ENCODE measurements at regions not wholly inside any gene's neighbourhood (a gene's known extent, or its start where the extent isn't known, plus 50 kb on each side); places are given as distances from the start of the nearest gene placed in this dataset.

DNA sequence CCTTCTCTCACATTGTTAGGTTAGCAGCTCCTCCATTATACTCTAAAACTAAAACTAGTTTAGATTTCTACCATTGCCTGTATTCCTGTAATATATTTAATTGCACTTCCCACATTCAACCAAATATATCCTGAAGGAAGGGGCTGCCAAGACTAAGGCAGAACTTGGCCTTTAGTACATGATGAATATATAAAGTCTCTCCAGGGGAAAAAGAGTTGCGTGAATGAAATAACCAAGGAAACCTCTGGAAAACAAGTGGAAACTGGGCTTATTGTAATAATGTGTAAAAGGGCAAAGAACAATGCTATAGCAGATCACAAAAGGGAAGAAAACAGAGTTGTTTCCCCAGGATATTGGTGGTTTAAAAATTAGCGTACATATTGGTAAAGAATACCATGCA, 1012.5 kb upstream of the PRMT6 start:
- TF ChIP-seq, protein P1, sequence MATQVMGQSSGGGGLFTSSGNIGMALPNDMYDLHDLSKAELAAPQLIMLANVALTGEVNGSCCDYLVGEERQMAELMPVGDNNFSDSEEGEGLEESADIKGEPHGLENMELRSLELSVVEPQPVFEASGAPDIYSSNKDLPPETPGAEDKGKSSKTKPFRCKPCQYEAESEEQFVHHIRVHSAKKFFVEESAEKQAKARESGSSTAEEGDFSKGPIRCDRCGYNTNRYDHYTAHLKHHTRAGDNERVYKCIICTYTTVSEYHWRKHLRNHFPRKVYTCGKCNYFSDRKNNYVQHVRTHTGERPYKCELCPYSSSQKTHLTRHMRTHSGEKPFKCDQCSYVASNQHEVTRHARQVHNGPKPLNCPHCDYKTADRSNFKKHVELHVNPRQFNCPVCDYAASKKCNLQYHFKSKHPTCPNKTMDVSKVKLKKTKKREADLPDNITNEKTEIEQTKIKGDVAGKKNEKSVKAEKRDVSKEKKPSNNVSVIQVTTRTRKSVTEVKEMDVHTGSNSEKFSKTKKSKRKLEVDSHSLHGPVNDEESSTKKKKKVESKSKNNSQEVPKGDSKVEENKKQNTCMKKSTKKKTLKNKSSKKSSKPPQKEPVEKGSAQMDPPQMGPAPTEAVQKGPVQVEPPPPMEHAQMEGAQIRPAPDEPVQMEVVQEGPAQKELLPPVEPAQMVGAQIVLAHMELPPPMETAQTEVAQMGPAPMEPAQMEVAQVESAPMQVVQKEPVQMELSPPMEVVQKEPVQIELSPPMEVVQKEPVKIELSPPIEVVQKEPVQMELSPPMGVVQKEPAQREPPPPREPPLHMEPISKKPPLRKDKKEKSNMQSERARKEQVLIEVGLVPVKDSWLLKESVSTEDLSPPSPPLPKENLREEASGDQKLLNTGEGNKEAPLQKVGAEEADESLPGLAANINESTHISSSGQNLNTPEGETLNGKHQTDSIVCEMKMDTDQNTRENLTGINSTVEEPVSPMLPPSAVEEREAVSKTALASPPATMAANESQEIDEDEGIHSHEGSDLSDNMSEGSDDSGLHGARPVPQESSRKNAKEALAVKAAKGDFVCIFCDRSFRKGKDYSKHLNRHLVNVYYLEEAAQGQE (IDR thresholded peaks at IDR 0.05; ENCODE audit: insufficient read depth in 1 of 2, low read depth in 2 of 2, low read length in 2 of 2), result no peak
- TF ChIP-seq FOXP2 (optimal IDR thresholded peaks at IDR 0.05; ENCODE audit: borderline replicate concordance, extremely low read depth, extremely low read length, insufficient read depth) (no peak), TAF1 (IDR thresholded peaks at IDR 0.05; ENCODE audit: borderline replicate concordance, insufficient read depth, low read length) (no peak), SIN3A (IDR thresholded peaks at IDR 0.05; ENCODE audit: borderline replicate concordance, insufficient read depth, low read length) (no peak), POLR2AphosphoS5 (IDR thresholded peaks at IDR 0.05; ENCODE audit: low read depth, low read length) (no peak)

DNA sequence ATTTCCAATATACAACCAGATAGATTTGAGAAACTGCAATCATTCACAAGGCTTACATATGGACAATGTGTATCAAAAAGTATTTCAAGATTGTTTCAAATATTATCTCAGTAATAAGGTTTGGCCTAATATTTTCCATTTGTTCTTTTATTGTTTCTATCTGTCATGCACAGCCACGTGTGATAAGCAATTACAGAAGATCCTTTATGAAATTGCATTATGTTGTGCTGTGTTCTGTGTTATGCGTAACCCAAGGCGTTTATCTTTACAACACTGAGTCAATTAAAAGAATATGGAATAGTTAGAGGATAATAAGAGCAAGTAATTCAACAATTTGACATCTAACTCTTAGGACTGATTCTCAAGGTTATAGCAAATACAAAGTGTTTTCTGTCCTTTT, 1009.3 kb upstream of the PRMT6 start:
- TF ChIP-seq FOXP2 (optimal IDR thresholded peaks at IDR 0.05; ENCODE audit: borderline replicate concordance, extremely low read depth, extremely low read length, insufficient read depth) (no peak), POLR2AphosphoS5 (IDR thresholded peaks at IDR 0.05; ENCODE audit: low read depth, low read length) (no peak), TAF1 (IDR thresholded peaks at IDR 0.05; ENCODE audit: borderline replicate concordance, insufficient read depth, low read length) (no peak), SIN3A (IDR thresholded peaks at IDR 0.05; ENCODE audit: borderline replicate concordance, insufficient read depth, low read length) (no peak)
- TF ChIP-seq, protein P1 (IDR thresholded peaks at IDR 0.05; ENCODE audit: insufficient read depth in 1 of 2, low read depth in 2 of 2, low read length in 2 of 2), result no peak

DNA sequence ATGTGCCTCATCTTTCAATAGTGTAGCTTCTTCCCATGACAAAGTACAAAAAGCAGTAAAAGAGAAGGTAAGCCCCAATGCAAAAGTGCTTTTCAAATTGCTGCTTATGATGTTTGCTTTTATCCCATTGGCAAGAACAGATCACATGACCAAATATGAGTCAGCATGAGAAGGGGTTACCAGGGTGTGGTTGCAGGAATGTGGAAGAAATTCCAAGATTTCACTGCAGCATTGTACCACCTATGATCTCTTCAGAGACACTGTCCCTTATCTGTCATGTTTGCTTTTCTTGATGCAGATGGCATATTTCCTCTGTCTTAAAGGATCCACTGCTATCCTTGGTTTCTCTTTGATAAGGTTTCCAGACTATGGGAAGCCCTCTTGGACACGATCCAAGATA, 1006.9 kb upstream of the PRMT6 start:
- TF ChIP-seq POLR2AphosphoS5 (IDR thresholded peaks at IDR 0.05; ENCODE audit: low read depth, low read length) (no peak), SIN3A (IDR thresholded peaks at IDR 0.05; ENCODE audit: borderline replicate concordance, insufficient read depth, low read length) (no peak)

DNA sequence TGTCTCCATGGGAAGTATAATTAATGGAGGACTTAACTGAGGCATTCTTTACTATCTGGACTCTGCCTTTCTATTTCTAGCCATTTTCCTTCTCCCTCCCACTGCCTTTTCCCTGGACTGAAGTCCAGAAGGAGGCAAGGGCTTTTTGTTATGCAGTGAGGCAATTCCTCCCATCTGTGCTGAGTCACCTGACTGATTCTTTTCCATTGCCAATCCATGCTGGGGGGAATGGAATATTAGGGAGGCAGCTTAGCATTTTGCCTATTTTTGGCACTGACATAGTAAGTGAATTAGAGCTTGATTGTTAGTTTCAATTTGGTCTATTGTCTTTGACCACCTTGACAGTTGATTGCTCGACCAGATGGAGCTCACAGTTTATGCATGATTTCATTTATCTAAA, 1000.6 kb upstream of the PRMT6 start:
- TF ChIP-seq, protein P1 (IDR thresholded peaks at IDR 0.05; ENCODE audit: insufficient read depth in 1 of 2, low read depth in 2 of 2, low read length in 2 of 2), result no peak
- TF ChIP-seq FOXP2 (optimal IDR thresholded peaks at IDR 0.05; ENCODE audit: borderline replicate concordance, extremely low read depth, extremely low read length, insufficient read depth), result no peak
- TF ChIP-seq POLR2AphosphoS5 (IDR thresholded peaks at IDR 0.05; ENCODE audit: low read depth, low read length), result no peak
- no peak for TF ChIP-seq TAF1 (IDR thresholded peaks at IDR 0.05; ENCODE audit: borderline replicate concordance, insufficient read depth, low read length)
- TF ChIP-seq SIN3A (IDR thresholded peaks at IDR 0.05; ENCODE audit: borderline replicate concordance, insufficient read depth, low read length), result no peak

DNA sequence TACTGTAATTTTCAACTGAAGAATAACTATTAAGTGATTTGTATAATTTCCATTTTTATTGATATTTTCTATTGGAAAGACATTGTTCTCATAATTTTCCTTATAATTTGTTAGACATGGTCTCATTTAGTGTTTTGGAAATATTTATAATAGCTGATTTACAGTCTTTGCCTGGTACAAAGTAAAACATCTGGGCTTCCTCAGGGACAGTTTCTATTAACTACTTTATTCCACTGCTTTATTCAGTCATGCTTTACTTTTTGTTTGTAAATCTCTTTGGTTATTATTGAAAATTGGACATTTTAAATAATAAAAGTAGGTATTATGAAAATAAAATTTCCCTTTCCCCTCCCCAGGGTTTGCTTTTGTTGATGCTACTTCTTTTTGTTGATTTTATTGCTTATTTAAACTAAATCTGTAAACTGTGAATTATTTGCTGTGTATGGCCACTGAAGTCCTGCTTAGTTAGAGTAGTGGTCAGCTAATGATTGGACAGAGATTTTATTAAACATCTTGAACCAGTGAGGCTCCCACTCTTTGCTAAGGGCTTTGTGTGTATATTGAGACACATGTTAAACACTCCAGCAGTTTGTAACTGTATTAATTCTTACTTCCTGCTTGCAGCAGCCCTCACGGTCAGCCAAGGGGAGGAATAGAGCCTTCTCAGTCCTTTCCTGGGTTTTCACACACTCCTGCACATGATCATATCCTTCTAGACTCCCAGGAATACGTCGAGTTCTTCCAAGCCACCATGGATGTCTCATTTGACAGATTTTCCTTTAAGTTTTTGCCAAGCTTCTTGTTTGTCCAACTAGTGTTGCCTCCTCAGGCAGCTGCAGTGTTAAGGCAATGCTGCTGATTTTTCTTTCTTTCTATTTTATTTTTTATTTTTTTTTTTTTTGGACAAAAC, 994.6 kb upstream of the PRMT6 start:
- TF ChIP-seq, protein P1 (IDR thresholded peaks at IDR 0.05; ENCODE audit: insufficient read depth in 1 of 2, low read depth in 2 of 2, low read length in 2 of 2), result no peak
- TF ChIP-seq POLR2AphosphoS5 (IDR thresholded peaks at IDR 0.05; ENCODE audit: low read depth, low read length), result no peak
- no peak for TF ChIP-seq TAF1 (IDR thresholded peaks at IDR 0.05; ENCODE audit: borderline replicate concordance, insufficient read depth, low read length)
- no peak for TF ChIP-seq SIN3A (IDR thresholded peaks at IDR 0.05; ENCODE audit: borderline replicate concordance, insufficient read depth, low read length)
- TF ChIP-seq FOXP2 (optimal IDR thresholded peaks at IDR 0.05; ENCODE audit: borderline replicate concordance, extremely low read depth, extremely low read length, insufficient read depth), result no peak
